HEK293 (cell line): ENCODE measurements at regions not wholly inside any gene's neighbourhood (a gene's known extent, or its start where the extent isn't known, plus 50 kb on each side); places are given as distances from the start of the nearest gene placed in this dataset.

Source experiments
- CTCF ChIA-PET: fragments of 350-600 bp; formaldehyde crosslinking; extraction: SDS; loops from one replicate; lab custom pipeline; 2021; ENCODE audit warnings: antibody characterized with exemption; lab: Yijun Ruan, JAX
- POLR2A ChIA-PET: fragments of 300-600 bp; formaldehyde crosslinking; extraction: SDS; loops from one replicate; lab custom pipeline; 2020; ENCODE audit warnings: antibody characterized with exemption, inconsistent platforms; lab: Yijun Ruan, JAX
- H3K27ac ChIP-seq: fragments of 200-500 bp; sonication (Bioruptor generic); 2 replicates; pipeline ENCODE4 v1.5.1; 2014; ENCODE audit warnings: low read depth, low read length, control low read depth, inconsistent platforms; ENCODE audit errors: extremely low read depth
- H3K36me3 ChIP-seq, 2 experiments: fragments of 200-500 bp in 1 of 2; sonication (Bioruptor generic) in 1 of 2; 1 replicate in 1 of 2; 2 replicates in 1 of 2; pipeline ENCODE4 v1.5.1; 2014 to 2017; ENCODE audit warnings: inconsistent platforms in 2 of 2, low read length in 2 of 2; ENCODE audit not compliant: control insufficient read depth in 2 of 2, insufficient read depth in 1 of 2
- H3K4me1 ChIP-seq: fragments of 200-500 bp; sonication (Bioruptor generic); 2 replicates; pipeline ENCODE4 v1.5.1; 2014; ENCODE audit warnings: mild to moderate bottlenecking, low read length, inconsistent platforms; ENCODE audit not compliant: control insufficient read depth, insufficient read depth
- H3K4me3 ChIP-seq: 2 replicates; pipeline ENCODE4 v1.5.1; 2011; ENCODE audit warnings: low read depth, mild to moderate bottlenecking, control low read depth, low read length, moderate library complexity
- H3K9me3 ChIP-seq: fragments of 200-500 bp; sonication (Bioruptor generic); 2 replicates; pipeline ENCODE4 v1.5.1; 2014; ENCODE audit warnings: low read depth, low read length, inconsistent platforms; ENCODE audit not compliant: control insufficient read depth, insufficient read depth
- KLF7 ChIP-seq: fragments of 450-650 bp; formaldehyde crosslinking; IDR thresholded peaks from 2 replicates; pipeline ENCODE4 v1.5.1; 2016; ENCODE audit warnings: missing biosample characterization, missing genetic modification characterization, borderline replicate concordance
- MEIS1 ChIP-seq: sonication (generic); formaldehyde crosslinking; IDR thresholded peaks from 2 replicates; pipeline ENCODE4 v1.8.1; 2022; ENCODE audit warnings: missing genetic modification reagents, mild to moderate bottlenecking, borderline replicate concordance
- SALL2 ChIP-seq: fragments of 450-650 bp; formaldehyde crosslinking; IDR thresholded peaks from 2 replicates; pipeline ENCODE4 v1.5.0; 2017; ENCODE audit warnings: missing biosample characterization, mild to moderate bottlenecking, missing genetic modification characterization, borderline replicate concordance
- ZBTB1 ChIP-seq: fragments of 450-650 bp; formaldehyde crosslinking; IDR thresholded peaks from 2 replicates; pipeline ENCODE4 v1.5.1; 2016; ENCODE audit warnings: missing biosample characterization, missing genetic modification characterization
- ZBTB7A ChIP-seq: fragments of 450-650 bp; formaldehyde crosslinking; IDR thresholded peaks from 2 replicates; pipeline ENCODE4 v1.5.1; 2016; ENCODE audit warnings: low read depth, missing biosample characterization, missing genetic modification characterization
- ZNF211 ChIP-seq: fragments of 450-650 bp; formaldehyde crosslinking; IDR thresholded peaks from 2 replicates; pipeline ENCODE4 v1.5.1; 2016; ENCODE audit warnings: low read depth, missing biosample characterization, missing genetic modification characterization
- ZNF23 ChIP-seq: fragments of 450-650 bp; formaldehyde crosslinking; IDR thresholded peaks from 2 replicates; pipeline ENCODE4 v1.5.1; 2016; ENCODE audit warnings: missing biosample characterization, missing genetic modification characterization, borderline replicate concordance
- ZNF26 ChIP-seq: fragments of 450-650 bp; formaldehyde crosslinking; IDR thresholded peaks from 2 replicates; pipeline ENCODE4 v1.5.1; 2016; ENCODE audit warnings: missing biosample characterization, missing genetic modification characterization
- ZNF324 ChIP-seq: fragments of 450-650 bp; formaldehyde crosslinking; IDR thresholded peaks from 2 replicates; pipeline ENCODE4 v1.5.1; 2016; ENCODE audit warnings: missing biosample characterization, missing genetic modification characterization
- ZNF362 ChIP-seq: fragments of 450-650 bp; formaldehyde crosslinking; IDR thresholded peaks from 2 replicates; pipeline ENCODE4 v1.5.1; 2016; ENCODE audit warnings: missing biosample characterization, missing genetic modification characterization
- ZNF416 ChIP-seq: fragments of 450-650 bp; formaldehyde crosslinking; IDR thresholded peaks from 2 replicates; pipeline ENCODE4 v1.5.1; 2016; ENCODE audit warnings: missing biosample characterization, missing genetic modification characterization
- ZNF449 ChIP-seq: fragments of 450-650 bp; formaldehyde crosslinking; IDR thresholded peaks from 2 replicates; pipeline ENCODE4 v1.5.1; 2017; ENCODE audit warnings: missing biosample characterization, mild to moderate bottlenecking, missing genetic modification characterization, moderate library complexity
- ZNF514 ChIP-seq: fragments of 450-650 bp; formaldehyde crosslinking; IDR thresholded peaks from 2 replicates; pipeline ENCODE4 v1.5.1; 2016; ENCODE audit warnings: missing biosample characterization, missing genetic modification characterization
- ZNF544 ChIP-seq: fragments of 450-650 bp; formaldehyde crosslinking; IDR thresholded peaks from 2 replicates; pipeline ENCODE4 v1.5.0; 2017; ENCODE audit warnings: missing biosample characterization, missing genetic modification characterization
- ZNF670 ChIP-seq: fragments of 450-650 bp; formaldehyde crosslinking; IDR thresholded peaks from 2 replicates; pipeline ENCODE4 v1.5.1; 2016; ENCODE audit warnings: missing biosample characterization, missing genetic modification characterization, low read depth
- ZNF747 ChIP-seq: fragments of 450-650 bp; formaldehyde crosslinking; IDR thresholded peaks from 2 replicates; pipeline ENCODE4 v1.5.1; 2016; ENCODE audit warnings: missing biosample characterization, missing genetic modification characterization
- TF ChIP-seq, protein P1 (sequence below): fragments of 450-650 bp; formaldehyde crosslinking; IDR thresholded peaks from 2 replicates; pipeline ENCODE4 v1.5.1; 2016; ENCODE audit warnings: missing biosample characterization, missing genetic modification characterization
- TF ChIP-seq, protein P2 (sequence below): fragments of 450-650 bp; formaldehyde crosslinking; IDR thresholded peaks from 2 replicates; pipeline ENCODE4 v1.5.1; 2016; ENCODE audit warnings: missing biosample characterization, missing genetic modification characterization
- TF ChIP-seq, protein P3 (sequence below): fragments of 450-650 bp; formaldehyde crosslinking; IDR thresholded peaks from 2 replicates; pipeline ENCODE4 v1.5.1; 2016; ENCODE audit warnings: missing biosample characterization, missing genetic modification characterization
- TF ChIP-seq, protein P4 (sequence below): fragments of 450-650 bp; formaldehyde crosslinking; IDR thresholded peaks from 2 replicates; pipeline ENCODE4 v1.5.1; 2017; ENCODE audit warnings: missing biosample characterization, missing genetic modification characterization

DNA sequence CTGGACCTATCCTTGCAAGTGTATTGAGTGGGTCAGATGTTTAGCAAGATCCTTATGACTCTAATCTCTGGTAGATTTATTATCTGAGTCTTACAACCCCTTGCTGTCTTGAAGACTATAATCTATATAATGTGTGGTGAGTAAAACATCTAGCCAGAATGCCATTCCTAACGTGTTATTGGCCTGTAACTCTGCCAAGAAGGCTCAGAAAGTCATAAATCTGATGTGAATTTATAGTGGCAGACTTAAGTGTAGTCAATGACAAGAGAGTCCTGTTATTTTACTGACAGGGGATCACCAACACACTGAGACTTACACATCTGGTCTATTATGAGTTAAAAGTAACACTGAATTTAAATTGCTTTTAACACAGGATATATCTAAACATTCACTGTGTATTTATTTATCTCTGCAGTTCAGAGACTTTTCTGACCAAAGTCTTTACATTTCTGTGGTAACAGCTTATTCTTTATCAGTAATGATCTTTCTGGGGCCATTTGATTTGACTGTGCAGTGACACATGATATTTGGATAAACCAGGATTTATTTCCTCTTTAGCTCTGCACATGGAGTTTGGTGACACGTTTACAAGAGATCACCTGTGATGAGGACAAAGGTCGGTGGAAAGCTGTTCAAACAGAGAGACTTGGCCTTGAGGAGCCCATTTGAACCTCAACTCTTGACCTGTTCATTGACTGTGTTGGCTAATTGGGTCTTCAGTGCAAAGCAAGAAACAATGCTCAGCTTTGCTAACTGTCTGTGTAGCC, 415.8 kb downstream of the STIM2 start:
- H3K27ac ChIP-seq: no peak overlapping the region
- TF ChIP-seq ZNF416 (tag by site-specific recombination) (no peak), MEIS1 (CRISPR knock-in tag) (no peak), ZNF23 (no peak), ZNF544 (tag by site-specific recombination) (no peak), ZNF449 (tag by site-specific recombination) (no peak), ZNF324 (tag by site-specific recombination) (no peak), KLF7 (tag by site-specific recombination) (no peak), ZNF747 (tag by site-specific recombination) (no peak), ZNF670 (tag by site-specific recombination) (no peak), ZNF362 (tag by site-specific recombination) (no peak), ZBTB1 (no peak), ZBTB7A (tag by site-specific recombination) (no peak), SALL2 (no peak), ZNF211 (tag by site-specific recombination) (no peak), ZNF514 (tag by site-specific recombination) (no peak), ZNF26 (no peak)
- TF ChIP-seq, protein P1, sequence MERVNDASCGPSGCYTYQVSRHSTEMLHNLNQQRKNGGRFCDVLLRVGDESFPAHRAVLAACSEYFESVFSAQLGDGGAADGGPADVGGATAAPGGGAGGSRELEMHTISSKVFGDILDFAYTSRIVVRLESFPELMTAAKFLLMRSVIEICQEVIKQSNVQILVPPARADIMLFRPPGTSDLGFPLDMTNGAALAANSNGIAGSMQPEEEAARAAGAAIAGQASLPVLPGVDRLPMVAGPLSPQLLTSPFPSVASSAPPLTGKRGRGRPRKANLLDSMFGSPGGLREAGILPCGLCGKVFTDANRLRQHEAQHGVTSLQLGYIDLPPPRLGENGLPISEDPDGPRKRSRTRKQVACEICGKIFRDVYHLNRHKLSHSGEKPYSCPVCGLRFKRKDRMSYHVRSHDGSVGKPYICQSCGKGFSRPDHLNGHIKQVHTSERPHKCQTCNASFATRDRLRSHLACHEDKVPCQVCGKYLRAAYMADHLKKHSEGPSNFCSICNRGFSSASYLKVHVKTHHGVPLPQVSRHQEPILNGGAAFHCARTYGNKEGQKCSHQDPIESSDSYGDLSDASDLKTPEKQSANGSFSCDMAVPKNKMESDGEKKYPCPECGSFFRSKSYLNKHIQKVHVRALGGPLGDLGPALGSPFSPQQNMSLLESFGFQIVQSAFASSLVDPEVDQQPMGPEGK (tag by site-specific recombination): no peak
- TF ChIP-seq, protein P2, sequence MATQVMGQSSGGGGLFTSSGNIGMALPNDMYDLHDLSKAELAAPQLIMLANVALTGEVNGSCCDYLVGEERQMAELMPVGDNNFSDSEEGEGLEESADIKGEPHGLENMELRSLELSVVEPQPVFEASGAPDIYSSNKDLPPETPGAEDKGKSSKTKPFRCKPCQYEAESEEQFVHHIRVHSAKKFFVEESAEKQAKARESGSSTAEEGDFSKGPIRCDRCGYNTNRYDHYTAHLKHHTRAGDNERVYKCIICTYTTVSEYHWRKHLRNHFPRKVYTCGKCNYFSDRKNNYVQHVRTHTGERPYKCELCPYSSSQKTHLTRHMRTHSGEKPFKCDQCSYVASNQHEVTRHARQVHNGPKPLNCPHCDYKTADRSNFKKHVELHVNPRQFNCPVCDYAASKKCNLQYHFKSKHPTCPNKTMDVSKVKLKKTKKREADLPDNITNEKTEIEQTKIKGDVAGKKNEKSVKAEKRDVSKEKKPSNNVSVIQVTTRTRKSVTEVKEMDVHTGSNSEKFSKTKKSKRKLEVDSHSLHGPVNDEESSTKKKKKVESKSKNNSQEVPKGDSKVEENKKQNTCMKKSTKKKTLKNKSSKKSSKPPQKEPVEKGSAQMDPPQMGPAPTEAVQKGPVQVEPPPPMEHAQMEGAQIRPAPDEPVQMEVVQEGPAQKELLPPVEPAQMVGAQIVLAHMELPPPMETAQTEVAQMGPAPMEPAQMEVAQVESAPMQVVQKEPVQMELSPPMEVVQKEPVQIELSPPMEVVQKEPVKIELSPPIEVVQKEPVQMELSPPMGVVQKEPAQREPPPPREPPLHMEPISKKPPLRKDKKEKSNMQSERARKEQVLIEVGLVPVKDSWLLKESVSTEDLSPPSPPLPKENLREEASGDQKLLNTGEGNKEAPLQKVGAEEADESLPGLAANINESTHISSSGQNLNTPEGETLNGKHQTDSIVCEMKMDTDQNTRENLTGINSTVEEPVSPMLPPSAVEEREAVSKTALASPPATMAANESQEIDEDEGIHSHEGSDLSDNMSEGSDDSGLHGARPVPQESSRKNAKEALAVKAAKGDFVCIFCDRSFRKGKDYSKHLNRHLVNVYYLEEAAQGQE (tag by site-specific recombination): no peak
- TF ChIP-seq, protein P3, sequence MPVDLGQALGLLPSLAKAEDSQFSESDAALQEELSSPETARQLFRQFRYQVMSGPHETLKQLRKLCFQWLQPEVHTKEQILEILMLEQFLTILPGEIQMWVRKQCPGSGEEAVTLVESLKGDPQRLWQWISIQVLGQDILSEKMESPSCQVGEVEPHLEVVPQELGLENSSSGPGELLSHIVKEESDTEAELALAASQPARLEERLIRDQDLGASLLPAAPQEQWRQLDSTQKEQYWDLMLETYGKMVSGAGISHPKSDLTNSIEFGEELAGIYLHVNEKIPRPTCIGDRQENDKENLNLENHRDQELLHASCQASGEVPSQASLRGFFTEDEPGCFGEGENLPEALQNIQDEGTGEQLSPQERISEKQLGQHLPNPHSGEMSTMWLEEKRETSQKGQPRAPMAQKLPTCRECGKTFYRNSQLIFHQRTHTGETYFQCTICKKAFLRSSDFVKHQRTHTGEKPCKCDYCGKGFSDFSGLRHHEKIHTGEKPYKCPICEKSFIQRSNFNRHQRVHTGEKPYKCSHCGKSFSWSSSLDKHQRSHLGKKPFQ (tag by site-specific recombination): no peak
- TF ChIP-seq, protein P4, sequence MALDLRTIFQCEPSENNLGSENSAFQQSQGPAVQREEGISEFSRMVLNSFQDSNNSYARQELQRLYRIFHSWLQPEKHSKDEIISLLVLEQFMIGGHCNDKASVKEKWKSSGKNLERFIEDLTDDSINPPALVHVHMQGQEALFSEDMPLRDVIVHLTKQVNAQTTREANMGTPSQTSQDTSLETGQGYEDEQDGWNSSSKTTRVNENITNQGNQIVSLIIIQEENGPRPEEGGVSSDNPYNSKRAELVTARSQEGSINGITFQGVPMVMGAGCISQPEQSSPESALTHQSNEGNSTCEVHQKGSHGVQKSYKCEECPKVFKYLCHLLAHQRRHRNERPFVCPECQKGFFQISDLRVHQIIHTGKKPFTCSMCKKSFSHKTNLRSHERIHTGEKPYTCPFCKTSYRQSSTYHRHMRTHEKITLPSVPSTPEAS (tag by site-specific recombination): no peak
- POLR2A ChIA-PET: no interaction called here
- no peak overlapping the region for H3K4me3 ChIP-seq
- no peaks in the 10 kb centered on the region for H3K9me3 ChIP-seq
- H3K4me1 ChIP-seq: no peaks in the 10 kb centered on the region
- H3K36me3 ChIP-seq: no peaks in the 10 kb centered on the region
- CTCF ChIA-PET: no interaction called here
